Anterior cingulate cortex (tissue), 58 donors: ENCODE measurements at regions not wholly inside any gene's neighbourhood (a gene's known extent, or its start where the extent isn't known, plus 50 kb on each side); places are given as distances from the start of the nearest gene placed in this dataset.

Source experiments
- DNase-seq, 58 donors: peaks; one replicate each; lab custom pipeline; 2025; lab: John Stamatoyannopoulos, UW

GRCh38 chr12:38547586-38547985, 231.0 kb downstream of the ALG10B start:
- no peak for DNase-seq

GRCh38 chr12:38555620-38556591, 239.3 kb downstream of the ALG10B start:
- DNase-seq, result no peak

GRCh38 chr12:38556647-38557046, 240.1 kb downstream of the ALG10B start:
- DNase-seq, result no peak

- no peak for DNase-seq
Measured at GRCh38 chr12:38585086-38585485, 268.5 kb downstream of the ALG10B start.

- no peak for DNase-seq
Measured at GRCh38 chr12:38586789-38587188, 270.2 kb downstream of the ALG10B start.

- no peak for DNase-seq
Measured at GRCh38 chr12:38587594-38587993, 271.0 kb downstream of the ALG10B start.

GRCh38 chr12:38588624-38589305, 272.2 kb downstream of the ALG10B start:
- no peak for DNase-seq

- DNase-seq, result no peak
Measured at GRCh38 chr12:38589306-38589632, 272.7 kb downstream of the ALG10B start.

GRCh38 chr12:38601949-38602348, 285.4 kb downstream of the ALG10B start:
- no peak for DNase-seq
